ENCODE measurements at regions not wholly inside any gene's neighbourhood (a gene's known extent, or its start where the extent isn't known, plus 50 kb on each side); places are given as distances from the start of the nearest gene placed in this dataset.

DNA sequence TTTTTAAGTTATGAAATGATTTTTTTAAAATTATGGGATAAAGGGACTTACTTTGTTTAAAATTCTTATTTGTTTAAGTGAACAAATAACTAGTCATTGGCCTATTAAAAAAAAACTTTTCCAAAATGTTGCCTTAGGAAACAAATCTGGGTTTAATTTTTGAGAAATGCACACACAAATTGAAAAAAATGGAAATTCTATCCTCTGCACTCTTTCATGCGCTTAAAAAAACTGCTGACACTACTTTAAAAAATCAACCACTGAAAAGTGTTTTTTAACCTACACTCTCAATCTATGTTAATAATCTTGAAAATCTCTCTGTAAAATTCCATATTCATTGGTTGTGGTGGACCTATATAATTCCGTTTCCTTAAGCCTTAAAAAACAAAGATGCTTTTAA is 163.4 kb upstream of the DAB2 start:
- no peak overlapping the region for H3K27ac ChIP-seq (ENCODE audit: control insufficient read depth, insufficient read depth, low read length)
- dilution Hi-C loops (cut with MboI; ENCODE audit: extremely low pct_ligation_motif_present, low sequenced_read_pairs): no loop called here
- H2AFZ ChIP-seq (ENCODE audit: control insufficient read depth, low read length): no peak overlapping the region
- TF ChIP-seq EZH2 (IDR thresholded peaks at IDR 0.05; ENCODE audit: low read length) (no peak), CTCF (optimal IDR thresholded peaks at IDR 0.05 in 1 of 3, IDR thresholded peaks at IDR 0.05 in 1 of 3, conservative IDR thresholded peaks at IDR 0.05 in 1 of 3; ENCODE audit: extremely low read depth in 1 of 3, insufficient read depth in 2 of 3, low read length in 3 of 3) (no peak)
- H3K79me2 ChIP-seq (ENCODE audit: control insufficient read depth, insufficient read depth, low read length): no peaks in the 10 kb centered on the region
- H3K9me1 ChIP-seq (ENCODE audit: control insufficient read depth, extremely low read depth, insufficient read depth, low read length): no peaks in the 10 kb centered on the region
- no peak overlapping the region for H3K4me3 ChIP-seq (ENCODE audit: control insufficient read depth in 2 of 3, extremely low read depth in 1 of 3, insufficient read depth in 2 of 3, low read depth in 1 of 3, low read length in 3 of 3)
- no peak for FAIRE-seq
- no peak for DNase-seq (ENCODE audit: low read depth, low spot score)
- H3K4me2 ChIP-seq (ENCODE audit: control insufficient read depth, extremely low read depth, insufficient read depth, low read depth, low read length): no peak overlapping the region
- no peaks in the 10 kb centered on the region for H3K36me3 ChIP-seq (ENCODE audit: control insufficient read depth in 2 of 2, extremely low read depth in 1 of 2, insufficient read depth in 2 of 2, low read length in 2 of 2)
- H4K20me1 ChIP-seq (ENCODE audit: control insufficient read depth, extremely low read depth, insufficient read depth, low read length): no peaks in the 10 kb centered on the region
- no peak overlapping the region for H3K9ac ChIP-seq (ENCODE audit: control insufficient read depth, extremely low read depth, insufficient read depth, low read length)
- no peaks in the 10 kb centered on the region for H3K4me1 ChIP-seq (ENCODE audit: control insufficient read depth, extremely low read depth, insufficient read depth, low read length)
- no peaks in the 10 kb centered on the region for H3K9me3 ChIP-seq (ENCODE audit: control insufficient read depth, low read depth, low read length)
- peaks cover 2% of the 10 kb centered on the region for H3K27me3 ChIP-seq (ENCODE audit: control insufficient read depth, extremely low read depth, insufficient read depth, low read length)

- no peaks in the 10 kb centered on the region for H3K9me1 ChIP-seq (ENCODE audit: control insufficient read depth, extremely low read depth, insufficient read depth, low read length)
- H3K9me3 ChIP-seq (ENCODE audit: control insufficient read depth, low read depth, low read length): no peaks in the 10 kb centered on the region
- H2AFZ ChIP-seq (ENCODE audit: control insufficient read depth, low read length): no peak overlapping the region
- H3K4me2 ChIP-seq (ENCODE audit: control insufficient read depth, extremely low read depth, insufficient read depth, low read depth, low read length): no peak overlapping the region
- H3K79me2 ChIP-seq (ENCODE audit: control insufficient read depth, insufficient read depth, low read length): no peaks in the 10 kb centered on the region
- H3K27ac ChIP-seq (ENCODE audit: control insufficient read depth, insufficient read depth, low read length): no peak overlapping the region
- peaks cover 2% of the 10 kb centered on the region for H3K27me3 ChIP-seq (ENCODE audit: control insufficient read depth, extremely low read depth, insufficient read depth, low read length)
- DNase-seq (ENCODE audit: low read depth, low spot score) (no peak), FAIRE-seq (no peak)
- no peak overlapping the region for H3K9ac ChIP-seq (ENCODE audit: control insufficient read depth, extremely low read depth, insufficient read depth, low read length)
- H3K4me1 ChIP-seq (ENCODE audit: control insufficient read depth, extremely low read depth, insufficient read depth, low read length): no peaks in the 10 kb centered on the region
- H3K4me3 ChIP-seq (ENCODE audit: control insufficient read depth in 2 of 3, extremely low read depth in 1 of 3, insufficient read depth in 2 of 3, low read depth in 1 of 3, low read length in 3 of 3): no peak overlapping the region
- H3K36me3 ChIP-seq (ENCODE audit: control insufficient read depth in 2 of 2, extremely low read depth in 1 of 2, insufficient read depth in 2 of 2, low read length in 2 of 2): no peaks in the 10 kb centered on the region
- H4K20me1 ChIP-seq (ENCODE audit: control insufficient read depth, extremely low read depth, insufficient read depth, low read length): no peaks in the 10 kb centered on the region
- dilution Hi-C loops (cut with MboI; ENCODE audit: extremely low pct_ligation_motif_present, low sequenced_read_pairs): no loop called here
- TF ChIP-seq CTCF (optimal IDR thresholded peaks at IDR 0.05 in 1 of 3, IDR thresholded peaks at IDR 0.05 in 1 of 3, conservative IDR thresholded peaks at IDR 0.05 in 1 of 3; ENCODE audit: extremely low read depth in 1 of 3, insufficient read depth in 2 of 3, low read length in 3 of 3) (no peak), EZH2 (IDR thresholded peaks at IDR 0.05; ENCODE audit: low read length) (no peak)
Measured at GRCh38 chr5:39587675-39588074, 162.9 kb upstream of the DAB2 start.
